B cell (primary cell): ENCODE measurements at regions not wholly inside any gene's neighbourhood (a gene's known extent, or its start where the extent isn't known, plus 50 kb on each side); places are given as distances from the start of the nearest gene placed in this dataset.

ENCODE experiments used
- ATAC-seq: fragments of 200-7000 bp; cut with Tn5 transposase; one replicate; pipeline ENCODE4 v1.10.0; 2021; ENCODE audit warnings: low read depth, mild to moderate bottlenecking, moderate number of reproducible peaks, moderate library complexity
- CTCF ChIA-PET: fragments of 350-600 bp; sonication (Branson Sonifier 250); formaldehyde crosslinking; loops from one replicate; lab custom pipeline; 2021; ENCODE audit warnings: antibody characterized with exemption, inconsistent platforms; lab: Charles Lee
- POLR2A ChIA-PET: fragments of 350-600 bp; sonication (Branson Sonifier 250); formaldehyde crosslinking; loops from one replicate; lab custom pipeline; 2021; ENCODE audit warnings: antibody characterized with exemption; lab: Charles Lee
- DNase-seq: peaks from one replicate; pipeline ENCODE4 v3.0.0; 2013
- H2AFZ ChIP-seq: 2 replicates; pipeline ENCODE4 v1.6.1; 2012; ENCODE audit warnings: mild to moderate bottlenecking, low read depth, low read length; ENCODE audit not compliant: insufficient read depth, poor library complexity, severe bottlenecking
- H3K27ac ChIP-seq, 2 donors: 1 replicate in 1 of 2; 2 replicates in 1 of 2; pipeline ENCODE4 v1.5.1; 2012 to 2013; ENCODE audit warnings: low read length in 2 of 2, mild to moderate bottlenecking in 2 of 2, moderate library complexity in 1 of 2
- H3K27me3 ChIP-seq, 4 experiments: fragments of 200-600 bp in 1 of 4; sonication (generic) in 1 of 4; replicated peaks in 1 of 4; 1 replicate in 2 of 4; 2 replicates in 2 of 4; pipeline versions ENCODE4 v1.6.1 to v1.7.0; 2013 to 2016; ENCODE audit warnings: low read length in 3 of 4, mild to moderate bottlenecking in 2 of 4, mixed read lengths in 1 of 4, moderate library complexity in 1 of 4; ENCODE audit not compliant: insufficient read depth in 4 of 4, control insufficient read depth in 3 of 4; ENCODE audit errors: control extremely low read depth in 1 of 4
- H3K36me3 ChIP-seq, 2 experiments: replicated peaks in 1 of 2; 1 replicate in 1 of 2; 2 replicates in 1 of 2; pipeline versions ENCODE4 v1.6.1 to v1.7.1; 2013; ENCODE audit warnings: low read length in 1 of 2; ENCODE audit not compliant: insufficient read depth in 2 of 2, control insufficient read depth in 1 of 2; ENCODE audit errors: control extremely low read depth in 1 of 2, extremely low read depth in 1 of 2
- H3K4me1 ChIP-seq, 2 donors: fragments of 200-600 bp in 1 of 2; sonication (generic) in 1 of 2; 1 replicate in 1 of 2; 2 replicates in 1 of 2; pipeline versions ENCODE4 v1.5.1 to v1.6.1; 2013 to 2017; ENCODE audit warnings: low read length in 2 of 2; ENCODE audit not compliant: control insufficient read depth in 2 of 2, insufficient read depth in 2 of 2
- H3K4me2 ChIP-seq: replicated peaks from 2 replicates; pipeline ENCODE3; 2012; ENCODE audit warnings: mild to moderate bottlenecking, low read depth, low read length; ENCODE audit not compliant: poor library complexity, severe bottlenecking
- H3K4me3 ChIP-seq, 5 experiments: fragments of 200-600 bp in 1 of 5; sonication (generic) in 1 of 5; 1 replicate in 3 of 5; 2 replicates in 2 of 5; pipeline versions ENCODE4 v1.5.1 to v1.7.0; 2011 to 2016; ENCODE audit warnings: low read length in 4 of 5, mild to moderate bottlenecking in 4 of 5, low read depth in 2 of 5, control low read depth in 1 of 5, moderate library complexity in 1 of 5; ENCODE audit not compliant: insufficient read depth in 1 of 5; ENCODE audit errors: control extremely low read depth in 1 of 5, extremely low read depth in 1 of 5
- H3K79me2 ChIP-seq: fragments of 200-600 bp; sonication (generic); one replicate; pipeline ENCODE4 v1.6.0; 2016; ENCODE audit warnings: low read length; ENCODE audit not compliant: control insufficient read depth, insufficient read depth
- H3K9ac ChIP-seq: fragments of 200-600 bp; sonication (generic); 2 replicates; pipeline ENCODE4 v1.6.1; 2017; ENCODE audit warnings: mild to moderate bottlenecking, low read length, moderate library complexity
- H3K9me3 ChIP-seq, 3 donors: one replicate each; pipeline versions ENCODE4 v1.6.1 to v1.7.1; 2013; ENCODE audit warnings: low read length in 2 of 3; ENCODE audit not compliant: control insufficient read depth in 2 of 3, insufficient read depth in 1 of 3; ENCODE audit errors: control extremely low read depth in 1 of 3
- H4K20me1 ChIP-seq: 2 replicates; pipeline ENCODE4 v1.6.0; 2012; ENCODE audit warnings: mild to moderate bottlenecking, low read length; ENCODE audit not compliant: insufficient read depth, control insufficient read depth, poor library complexity, severe bottlenecking
- H3K27ac Mint-ChIP-seq: one replicate; pipeline ENCODE4 v1.8.0; 2021; ENCODE audit warnings: mixed read lengths
- H3K27me3 Mint-ChIP-seq: one replicate; pipeline ENCODE4 v1.8.0; 2021; ENCODE audit warnings: mixed read lengths
- H3K4me1 Mint-ChIP-seq: one replicate; pipeline ENCODE4 v1.8.0; 2021; ENCODE audit warnings: mixed read lengths
- H3K4me3 Mint-ChIP-seq: one replicate; pipeline ENCODE4 v1.8.0; 2021; ENCODE audit warnings: mixed read lengths
- H3K9me3 Mint-ChIP-seq: one replicate; pipeline ENCODE4 v1.8.0; 2022; ENCODE audit warnings: mixed read lengths; ENCODE audit not compliant: insufficient read depth
- EZH2 ChIP-seq: IDR thresholded peaks from 2 replicates; pipeline ENCODE4 v1.6.1; 2012; ENCODE audit warnings: borderline replicate concordance, low read depth, mild to moderate bottlenecking, moderate library complexity, low read length; ENCODE audit not compliant: insufficient read depth, poor library complexity, severe bottlenecking
- WGBS: methylation state at CpG from one replicate; pipeline ENCODE4 v1.1.5; 2013; ENCODE audit warnings: missing lambda C conversion rate; ENCODE audit not compliant: insufficient coverage; 5-methylcytosine and 5-hydroxymethylcytosine counted together
- intact Hi-C: fragments of 100-400 bp; cut with micrococcal nuclease; formaldehyde crosslinking; loops from one replicate; pipeline ENCODE4 v1.10.0; 2022
- TF ChIP-seq, protein P1 (sequence below): fragments of 200-600 bp; IDR thresholded peaks from one replicate; pipeline ENCODE4 v1.8.0; 2022; ENCODE audit warnings: antibody characterized with exemption, mild to moderate bottlenecking

DNA sequence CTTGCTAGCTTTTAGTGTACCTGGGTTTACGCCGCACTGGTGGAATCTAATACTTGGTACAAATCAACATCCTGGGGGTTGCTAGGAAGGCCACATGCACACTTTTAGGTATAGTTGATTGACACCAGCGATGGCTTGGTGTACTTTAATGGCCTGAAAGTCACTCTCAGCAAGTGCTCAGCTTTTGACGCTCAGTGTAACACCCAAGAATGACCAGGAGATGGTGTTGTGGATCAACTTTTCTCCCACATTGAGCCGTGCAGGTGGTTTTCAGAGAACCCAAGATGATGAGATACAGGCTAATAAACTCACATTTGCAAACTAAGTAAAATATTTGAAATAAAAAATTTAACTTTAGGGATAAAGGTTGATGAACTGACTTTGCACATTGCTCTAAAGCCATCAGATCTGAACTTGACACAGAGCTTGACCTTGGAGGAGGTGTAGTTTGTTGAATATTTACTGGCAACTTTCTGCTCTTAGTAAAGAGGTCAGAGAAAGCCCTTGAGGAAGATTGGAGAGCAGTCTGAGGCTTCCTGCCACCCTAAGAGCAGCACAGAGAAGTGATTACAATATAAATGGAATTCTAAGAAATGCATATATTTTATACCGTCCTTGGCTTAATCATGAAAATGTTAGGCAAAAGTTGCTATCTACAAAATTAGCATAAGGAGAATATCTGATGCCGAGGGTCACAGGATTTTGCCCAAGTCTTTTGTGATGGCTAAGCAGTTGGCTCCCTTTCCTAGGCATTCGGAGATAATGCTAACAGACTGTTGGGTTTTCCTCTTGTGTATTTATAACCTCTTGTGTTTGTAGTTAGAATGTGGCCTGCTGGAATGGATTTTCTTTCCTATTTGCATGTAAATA, 143.4 kb upstream of the RASGRP1 start:
- no peaks in the 10 kb centered on the region for H3K79me2 ChIP-seq
- H3K27me3 ChIP-seq, result peaks cover 0 to 4% (median 1%) of the 10 kb centered on the region in 4 experiments
- Mint-ChIP-seq H3K9me3 (no peaks in the 10 kb centered on the region), H3K27me3 (peaks cover 33% of the 10 kb centered on the region), H3K4me1 (no peaks in the 10 kb centered on the region), H3K27ac (no peak overlapping the region), H3K4me3 (no peak overlapping the region)
- intact Hi-C loops, result loop anchor here (2.0 kb wide), 1 partner anchor 1049 kb away; no protein-coding TSS in a partner anchor
- CTCF ChIA-PET, result interaction anchor here (1.0 to 13.5 kb wide), 8 partner anchors 9 to 1049 kb away, joined by 3 to 218 read pairs (median 6); no protein-coding TSS in a partner anchor
- no peak overlapping the region for H3K9ac ChIP-seq
- H3K4me3 ChIP-seq, result no peak overlapping the region
- H3K4me2 ChIP-seq, result no peak overlapping the region
- no peaks in the 10 kb centered on the region for H3K9me3 ChIP-seq
- DNase-seq (peak; percentile 37), ATAC-seq (peak; percentile 39)
- no peak overlapping the region for H3K27ac ChIP-seq
- POLR2A ChIA-PET, result no interaction called here
- 98% methylated on average over 3 of the region's 8 CpGs for WGBS
- no peaks in the 10 kb centered on the region for H3K36me3 ChIP-seq
- TF ChIP-seq, protein P1, sequence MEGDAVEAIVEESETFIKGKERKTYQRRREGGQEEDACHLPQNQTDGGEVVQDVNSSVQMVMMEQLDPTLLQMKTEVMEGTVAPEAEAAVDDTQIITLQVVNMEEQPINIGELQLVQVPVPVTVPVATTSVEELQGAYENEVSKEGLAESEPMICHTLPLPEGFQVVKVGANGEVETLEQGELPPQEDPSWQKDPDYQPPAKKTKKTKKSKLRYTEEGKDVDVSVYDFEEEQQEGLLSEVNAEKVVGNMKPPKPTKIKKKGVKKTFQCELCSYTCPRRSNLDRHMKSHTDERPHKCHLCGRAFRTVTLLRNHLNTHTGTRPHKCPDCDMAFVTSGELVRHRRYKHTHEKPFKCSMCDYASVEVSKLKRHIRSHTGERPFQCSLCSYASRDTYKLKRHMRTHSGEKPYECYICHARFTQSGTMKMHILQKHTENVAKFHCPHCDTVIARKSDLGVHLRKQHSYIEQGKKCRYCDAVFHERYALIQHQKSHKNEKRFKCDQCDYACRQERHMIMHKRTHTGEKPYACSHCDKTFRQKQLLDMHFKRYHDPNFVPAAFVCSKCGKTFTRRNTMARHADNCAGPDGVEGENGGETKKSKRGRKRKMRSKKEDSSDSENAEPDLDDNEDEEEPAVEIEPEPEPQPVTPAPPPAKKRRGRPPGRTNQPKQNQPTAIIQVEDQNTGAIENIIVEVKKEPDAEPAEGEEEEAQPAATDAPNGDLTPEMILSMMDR, result peak; percentile 71
- no peak for TF ChIP-seq EZH2
- H4K20me1 ChIP-seq, result no peaks in the 10 kb centered on the region
- H2AFZ ChIP-seq, result no peak overlapping the region
- no peaks in the 10 kb centered on the region for H3K4me1 ChIP-seq

DNA sequence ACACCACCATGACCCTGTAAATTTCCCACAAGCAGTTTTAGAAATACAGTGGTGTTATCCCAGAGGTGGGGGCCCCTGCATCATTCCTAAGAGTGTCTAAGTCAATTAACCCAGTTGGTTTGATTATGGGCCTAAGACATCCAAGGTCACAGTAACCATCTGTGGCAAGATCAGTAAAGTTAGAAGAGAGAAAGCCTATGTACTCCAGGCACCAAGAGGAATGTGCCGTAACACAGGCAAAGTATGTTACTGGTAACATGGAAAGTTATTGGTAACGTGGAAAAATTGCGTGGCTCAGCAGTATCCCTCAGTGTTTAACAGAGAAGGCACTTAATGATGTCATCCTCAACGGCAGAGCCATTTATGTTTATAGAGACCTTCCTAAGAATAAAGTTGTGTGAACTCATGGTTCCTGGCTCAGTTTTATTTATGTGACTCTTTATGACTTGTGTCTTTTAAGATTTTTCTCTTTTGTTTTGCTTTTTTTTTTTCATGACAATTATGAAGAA, 144.1 kb upstream of the RASGRP1 start:
- H3K27me3 Mint-ChIP-seq, result peaks cover 39% of the 10 kb centered on the region
- CTCF ChIA-PET, result interaction anchor here (1.2 to 4.9 kb wide), 5 partner anchors 9 to 1048 kb away, joined by 3 to 39 read pairs (median 8); no protein-coding TSS in a partner anchor
- no peak for ATAC-seq
- intact Hi-C loops, result loop anchor here (2.0 kb wide), 1 partner anchor 1048 kb away; no protein-coding TSS in a partner anchor
- Histone ChIP-seq H3K9me3 (no peaks in the 10 kb centered on the region), H3K27me3 (peaks cover 0 to 4% (median 1%) of the 10 kb centered on the region in 4 experiments), H3K9ac (no peak overlapping the region), H3K4me2 (no peak overlapping the region), H3K4me1 (no peaks in the 10 kb centered on the region), H2AFZ (no peak overlapping the region), H3K79me2 (no peaks in the 10 kb centered on the region), H3K4me3 (no peak overlapping the region), H3K36me3 (no peaks in the 10 kb centered on the region), H3K27ac (no peak overlapping the region), H4K20me1 (no peaks in the 10 kb centered on the region)
- WGBS, result 94% methylated on average over 4 of the region's 4 CpGs
- H3K4me1 Mint-ChIP-seq, result no peaks in the 10 kb centered on the region
- DNase-seq, result no peak
- H3K9me3 Mint-ChIP-seq, result no peaks in the 10 kb centered on the region
- no peak overlapping the region for H3K27ac Mint-ChIP-seq
- POLR2A ChIA-PET, result no interaction called here
- TF ChIP-seq EZH2, result no peak
- TF ChIP-seq, protein P1, result no peak
- no peak overlapping the region for H3K4me3 Mint-ChIP-seq
